Central memory CD8-positive, alpha-beta T cell (primary cell): ENCODE measurements at regions not wholly inside any gene's neighbourhood (a gene's known extent, or its start where the extent isn't known, plus 50 kb on each side); places are given as distances from the start of the nearest gene placed in this dataset.

Experiments used
- ATAC-seq: fragments of 150-1000 bp; cut with Tn5 transposase; replicated peaks from 2 replicates; pipeline ENCODE4 v1.10.0; 2022; ENCODE audit warnings: mild to moderate bottlenecking, moderate FRiP score, moderate number of reproducible peaks; ENCODE audit not compliant: poor library complexity, severe bottlenecking; ENCODE audit errors: extremely low read depth
- DNase-seq, 2 donors: peaks; one replicate each; pipeline ENCODE4 v3.0.0; 2021; ENCODE audit warnings: low spot score in 2 of 2
- H3K27ac Mint-ChIP-seq: one replicate; pipeline ENCODE4 v1.8.0; 2022; ENCODE audit warnings: low read depth, mild to moderate bottlenecking, moderate library complexity, mixed read lengths
- H3K27me3 Mint-ChIP-seq: one replicate; pipeline ENCODE4 v1.8.0; 2022; ENCODE audit warnings: mixed read lengths
- H3K36me3 Mint-ChIP-seq: one replicate; pipeline ENCODE4 v1.8.0; 2022; ENCODE audit warnings: mild to moderate bottlenecking, moderate library complexity, mixed read lengths; ENCODE audit not compliant: insufficient read depth
- H3K4me1 Mint-ChIP-seq: one replicate; pipeline ENCODE4 v1.8.0; 2022; ENCODE audit warnings: mixed read lengths
- H3K4me3 Mint-ChIP-seq: one replicate; pipeline ENCODE4 v1.8.0; 2022; ENCODE audit warnings: mild to moderate bottlenecking, moderate library complexity, mixed read lengths
- H3K9me3 Mint-ChIP-seq: one replicate; pipeline ENCODE4 v1.8.0; 2022; ENCODE audit warnings: mixed read lengths

DNA sequence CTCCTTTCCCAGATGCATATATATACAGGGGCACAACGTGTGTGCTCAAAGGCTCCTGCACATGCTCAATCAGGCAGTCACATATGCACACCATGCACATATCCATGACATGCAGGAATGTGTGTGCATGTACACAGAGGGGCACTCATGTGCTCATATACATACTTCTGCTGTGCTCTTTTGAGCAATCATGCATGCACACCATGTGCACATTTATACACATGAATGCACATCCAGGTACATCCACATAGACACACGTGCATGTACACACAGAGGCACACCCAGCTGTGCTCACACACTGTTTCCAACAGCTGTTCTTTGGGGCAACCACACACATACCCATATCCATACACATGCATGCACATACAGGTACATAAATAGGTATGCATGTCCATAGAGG is 165.3 kb downstream of the SALL1 start:
- Mint-ChIP-seq H3K36me3 (no peaks in the 10 kb centered on the region), H3K27ac (no peak overlapping the region), H3K4me1 (no peaks in the 10 kb centered on the region)

DNA sequence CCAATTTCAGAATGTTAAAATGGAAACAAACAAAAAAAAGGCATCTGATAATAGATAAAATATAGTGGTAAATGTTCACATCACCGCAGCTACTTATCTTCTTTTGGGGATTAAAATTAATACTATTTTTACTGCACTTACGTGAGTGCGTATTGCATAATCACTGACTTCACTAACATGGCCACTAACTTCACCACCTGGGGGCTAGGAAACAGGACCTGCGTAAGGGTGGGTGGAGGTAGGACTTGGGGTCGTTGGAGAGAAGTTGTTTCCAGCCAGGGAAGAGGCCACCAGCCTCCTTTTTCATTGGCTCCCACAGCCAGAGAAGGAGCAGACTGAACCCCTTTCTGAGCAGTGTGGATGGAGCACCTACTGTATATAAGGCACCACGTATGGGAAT is 166.4 kb downstream of the SALL1 start:
- Mint-ChIP-seq H3K27me3 (peaks cover 17% of the 10 kb centered on the region), H3K36me3 (no peaks in the 10 kb centered on the region)
- ATAC-seq = no peak

More for the DNA sequence above, 165.3 kb downstream of the SALL1 start:
- peaks cover 15% of the 10 kb centered on the region for H3K27me3 Mint-ChIP-seq
- DNase-seq (no peak), ATAC-seq (no peak)
- peaks cover 20% of the 10 kb centered on the region for H3K9me3 Mint-ChIP-seq
- no peak overlapping the region for H3K4me3 Mint-ChIP-seq

DNA sequence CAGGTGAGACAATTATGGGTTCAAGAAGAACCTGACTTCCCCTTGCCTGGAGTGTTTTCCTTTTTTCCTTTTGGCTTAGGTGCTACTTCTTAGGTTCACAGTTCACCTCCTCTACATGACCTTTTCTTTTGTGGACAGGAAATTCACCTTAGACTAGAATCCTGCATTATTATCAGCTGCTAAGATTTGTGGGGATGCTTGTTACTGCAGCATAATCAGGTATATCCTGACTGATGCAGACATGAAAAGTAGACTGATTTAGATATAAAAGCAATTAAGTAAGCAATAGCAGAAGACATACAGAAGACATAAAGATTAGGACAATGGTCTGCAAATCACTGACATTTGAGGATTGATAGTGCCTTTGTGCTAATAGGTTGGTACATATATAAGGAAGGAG is 168.3 kb downstream of the SALL1 start:
- Mint-ChIP-seq H3K36me3 (no peaks in the 10 kb centered on the region), H3K4me1 (no peaks in the 10 kb centered on the region), H3K9me3 (peaks cover 12% of the 10 kb centered on the region), H3K4me3 (no peak overlapping the region), H3K27ac (no peak overlapping the region), H3K27me3 (peaks cover 11% of the 10 kb centered on the region)
- ATAC-seq (no peak), DNase-seq (no peak)

More for the DNA sequence above, 166.4 kb downstream of the SALL1 start:
- H3K27ac Mint-ChIP-seq = no peak overlapping the region
- H3K4me3 Mint-ChIP-seq = no peak overlapping the region
- DNase-seq = no peak
- no peaks in the 10 kb centered on the region for H3K4me1 Mint-ChIP-seq
- peaks cover 17% of the 10 kb centered on the region for H3K9me3 Mint-ChIP-seq

DNA sequence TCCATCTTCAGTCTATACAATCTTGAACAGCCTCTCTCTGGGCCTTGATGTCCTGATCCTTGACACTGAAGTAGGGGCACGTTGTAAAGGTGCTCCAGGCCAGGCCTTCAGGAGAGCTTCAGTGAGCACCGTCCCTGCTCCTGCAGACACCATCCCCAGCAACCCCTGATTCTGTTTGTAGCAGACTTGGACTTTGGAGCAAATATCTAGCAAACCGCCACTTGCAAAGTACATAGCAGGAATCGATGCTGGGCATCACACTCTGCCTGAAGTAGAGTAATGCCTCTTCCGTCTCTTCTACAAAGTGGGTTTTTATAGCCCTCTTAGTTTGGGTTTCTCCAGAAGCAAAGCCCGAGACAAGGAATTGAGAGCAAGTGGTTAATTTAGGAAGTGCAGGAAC is 169.1 kb downstream of the SALL1 start:
- no peaks in the 10 kb centered on the region for H3K36me3 Mint-ChIP-seq
- H3K9me3 Mint-ChIP-seq = peaks cover 10% of the 10 kb centered on the region
- no peak overlapping the region for H3K27ac Mint-ChIP-seq

DNA sequence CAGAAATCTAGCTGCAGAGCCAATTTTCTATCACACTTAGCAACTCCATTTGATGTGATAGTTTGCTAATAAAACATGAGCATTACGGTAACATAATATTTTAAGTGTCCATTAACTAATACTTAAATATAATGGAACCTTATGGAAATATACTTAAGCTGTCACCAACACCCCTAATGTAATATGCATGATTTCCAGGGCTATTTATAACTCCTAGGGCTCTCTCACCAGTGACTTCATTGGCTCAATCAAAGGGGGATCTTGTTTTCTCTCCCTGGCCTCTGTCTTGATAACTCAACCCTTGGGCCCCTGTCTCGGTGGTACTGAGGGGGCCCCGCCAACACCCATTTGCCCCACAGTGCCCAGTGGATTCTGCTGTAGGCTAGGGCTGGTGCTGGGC is 170.4 kb downstream of the SALL1 start:
- no peak overlapping the region for H3K4me3 Mint-ChIP-seq
- DNase-seq (no peak), ATAC-seq (no peak)
- H3K9me3 Mint-ChIP-seq = peaks cover 10% of the 10 kb centered on the region
- H3K27me3 Mint-ChIP-seq = peaks cover 13% of the 10 kb centered on the region
- H3K4me1 Mint-ChIP-seq = no peaks in the 10 kb centered on the region
- no peak overlapping the region for H3K27ac Mint-ChIP-seq
- H3K36me3 Mint-ChIP-seq = no peaks in the 10 kb centered on the region

More for the DNA sequence above, 169.1 kb downstream of the SALL1 start:
- peaks cover 10% of the 10 kb centered on the region for H3K27me3 Mint-ChIP-seq
- no peak overlapping the region for H3K4me3 Mint-ChIP-seq
- H3K4me1 Mint-ChIP-seq = no peaks in the 10 kb centered on the region
- no peak for DNase-seq
- no peak for ATAC-seq

DNA sequence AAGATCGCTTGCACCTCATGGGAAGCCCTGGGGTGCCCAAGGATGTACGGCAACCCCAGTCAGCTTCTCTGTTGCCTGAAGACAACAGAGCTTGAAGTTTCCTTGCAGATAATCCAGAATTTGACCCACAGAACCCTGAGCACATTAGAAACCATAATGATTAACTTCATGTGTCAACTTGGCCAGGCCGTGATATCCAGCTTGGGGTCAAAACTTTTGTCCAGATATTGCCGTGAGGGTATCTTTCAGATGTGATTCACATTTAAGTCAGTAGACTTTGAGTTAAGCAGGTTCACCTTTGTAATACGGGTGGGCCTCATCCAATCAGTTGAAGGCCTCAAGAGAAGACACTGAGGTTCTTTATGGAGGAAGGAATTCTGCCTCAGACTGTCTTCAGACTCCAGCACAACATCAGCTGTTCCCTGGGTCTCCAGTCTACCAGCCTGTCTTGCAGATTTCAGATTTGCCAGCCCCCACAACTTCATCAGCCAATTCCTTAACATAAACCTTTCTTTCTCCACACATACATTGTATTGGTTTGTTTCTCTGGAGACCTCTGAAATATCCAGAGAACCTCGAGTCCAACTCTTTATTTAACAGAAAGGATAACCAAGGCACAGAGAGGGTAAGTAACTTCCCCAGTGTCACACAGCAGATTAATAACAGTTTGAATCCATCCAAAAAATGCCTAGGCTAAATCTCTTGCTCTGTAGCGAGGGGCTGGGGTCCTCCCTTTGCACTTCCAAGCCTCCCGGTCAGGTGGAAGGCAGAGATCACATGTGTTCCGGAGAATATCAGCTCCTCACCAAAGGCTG is 171.1 kb downstream of the SALL1 start:
- Mint-ChIP-seq H3K27me3 (peaks cover 20% of the 10 kb centered on the region), H3K4me3 (no peak overlapping the region), H3K9me3 (peaks cover 10% of the 10 kb centered on the region), H3K27ac (no peak overlapping the region), H3K36me3 (no peaks in the 10 kb centered on the region), H3K4me1 (no peaks in the 10 kb centered on the region)
- ATAC-seq (no peak), DNase-seq (no peak)

DNA sequence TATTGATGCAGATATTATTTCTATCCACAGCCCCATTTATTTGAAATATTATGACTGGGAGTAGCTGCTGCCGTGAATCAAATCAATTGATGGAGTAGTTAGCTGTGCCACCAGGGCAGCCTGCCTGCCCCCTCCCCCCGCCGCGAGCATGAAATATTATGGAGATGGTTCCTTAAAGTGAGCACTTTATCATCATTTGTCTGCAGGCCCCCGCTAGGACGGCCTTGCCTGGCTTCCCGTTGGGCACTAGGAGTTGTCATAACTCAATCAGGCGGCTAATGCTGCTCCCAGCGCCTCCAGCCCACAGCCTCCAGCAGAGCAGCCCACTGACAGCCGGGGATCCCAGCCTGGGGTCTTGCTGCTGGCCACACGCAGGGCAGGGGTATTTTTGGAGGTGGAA is 173.9 kb downstream of the SALL1 start:
- Mint-ChIP-seq H3K27me3 (peaks cover 45% of the 10 kb centered on the region), H3K4me3 (no peak overlapping the region), H3K27ac (no peak overlapping the region), H3K9me3 (peaks cover 6% of the 10 kb centered on the region), H3K36me3 (no peaks in the 10 kb centered on the region), H3K4me1 (no peaks in the 10 kb centered on the region)
- no peak for ATAC-seq
- DNase-seq = no peak

DNA sequence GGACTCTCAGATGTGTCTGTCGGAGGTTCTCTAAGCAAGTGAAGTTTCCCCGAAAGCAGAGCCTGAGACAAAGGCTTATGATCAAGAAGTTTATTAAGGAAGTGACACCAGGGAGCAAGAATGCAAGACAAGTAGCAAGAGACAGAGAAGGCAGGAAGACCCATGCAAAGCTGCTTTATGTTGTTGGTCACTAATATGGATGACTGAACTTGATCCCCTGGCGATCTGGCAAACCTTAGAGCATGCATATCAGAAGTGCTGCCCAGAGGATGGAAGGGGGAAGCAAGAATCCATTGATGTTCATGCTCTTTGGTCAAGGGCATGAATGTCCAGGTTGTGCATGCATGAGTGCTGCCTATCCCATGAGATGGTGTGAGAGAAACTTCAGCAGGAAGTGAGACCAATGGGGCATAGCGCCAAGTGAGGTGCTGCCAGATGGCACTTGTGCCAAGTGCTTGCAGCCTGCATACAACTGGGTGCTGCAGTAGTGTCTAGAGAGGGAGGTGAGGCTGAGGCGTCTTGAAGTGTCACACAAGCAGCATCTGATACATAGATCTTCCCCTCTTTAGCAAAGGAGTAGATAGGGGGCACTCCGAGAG is 176.5 kb downstream of the SALL1 start:
- DNase-seq (no peak), ATAC-seq (no peak)
- no peaks in the 10 kb centered on the region for H3K9me3 Mint-ChIP-seq
- H3K27ac Mint-ChIP-seq = no peak overlapping the region
- H3K4me3 Mint-ChIP-seq = no peak overlapping the region
- H3K36me3 Mint-ChIP-seq = no peaks in the 10 kb centered on the region
- H3K4me1 Mint-ChIP-seq = no peaks in the 10 kb centered on the region
- H3K27me3 Mint-ChIP-seq = peaks cover 35% of the 10 kb centered on the region

DNA sequence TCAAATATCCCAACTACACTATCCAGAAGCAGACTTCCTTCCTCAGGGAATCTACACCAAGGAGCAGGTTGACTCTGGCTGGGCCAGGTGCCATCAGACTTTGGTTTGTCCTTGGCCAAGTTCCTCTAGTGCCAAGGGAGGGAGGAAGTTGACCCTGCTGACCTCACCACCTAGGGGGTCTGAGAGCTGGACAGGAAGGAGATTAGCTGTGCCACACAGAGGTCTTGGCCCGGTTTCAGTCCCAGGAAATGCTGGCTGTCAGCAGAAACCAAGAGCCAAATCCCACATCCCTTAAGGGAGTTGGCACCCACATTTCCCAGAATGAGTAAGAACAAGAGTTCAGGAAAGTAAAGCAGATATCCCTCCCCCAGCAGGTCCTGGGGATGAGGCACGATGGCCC is 178.2 kb downstream of the SALL1 start:
- ATAC-seq (no peak), DNase-seq (no peak)
- Mint-ChIP-seq H3K4me3 (no peak overlapping the region), H3K9me3 (no peaks in the 10 kb centered on the region), H3K27ac (no peak overlapping the region), H3K4me1 (no peaks in the 10 kb centered on the region), H3K36me3 (no peaks in the 10 kb centered on the region), H3K27me3 (peaks cover 35% of the 10 kb centered on the region)

DNA sequence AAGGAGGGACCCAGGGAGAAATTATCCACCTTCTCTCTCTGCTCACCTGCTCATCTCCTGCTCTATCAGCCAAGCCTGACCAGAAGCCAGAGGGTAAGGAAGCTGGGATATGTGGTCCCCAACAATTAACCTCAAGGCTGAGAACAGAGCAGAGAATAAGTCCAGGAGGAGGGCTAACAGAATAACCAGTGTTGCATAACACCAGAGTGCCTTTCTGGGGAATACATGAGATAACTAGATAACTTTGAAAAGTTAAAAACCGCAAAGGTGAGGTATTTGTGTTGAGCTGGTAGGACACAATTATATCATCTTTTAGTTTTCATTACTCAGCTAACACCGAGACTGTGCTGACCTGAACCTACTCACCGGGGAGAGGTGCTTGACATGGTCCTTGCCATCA is 180.8 kb downstream of the SALL1 start:
- Mint-ChIP-seq H3K4me3 (no peak overlapping the region), H3K36me3 (no peaks in the 10 kb centered on the region), H3K9me3 (no peaks in the 10 kb centered on the region), H3K27ac (no peak overlapping the region), H3K27me3 (peaks cover 38% of the 10 kb centered on the region), H3K4me1 (no peaks in the 10 kb centered on the region)
- DNase-seq (no peak), ATAC-seq (no peak)

DNA sequence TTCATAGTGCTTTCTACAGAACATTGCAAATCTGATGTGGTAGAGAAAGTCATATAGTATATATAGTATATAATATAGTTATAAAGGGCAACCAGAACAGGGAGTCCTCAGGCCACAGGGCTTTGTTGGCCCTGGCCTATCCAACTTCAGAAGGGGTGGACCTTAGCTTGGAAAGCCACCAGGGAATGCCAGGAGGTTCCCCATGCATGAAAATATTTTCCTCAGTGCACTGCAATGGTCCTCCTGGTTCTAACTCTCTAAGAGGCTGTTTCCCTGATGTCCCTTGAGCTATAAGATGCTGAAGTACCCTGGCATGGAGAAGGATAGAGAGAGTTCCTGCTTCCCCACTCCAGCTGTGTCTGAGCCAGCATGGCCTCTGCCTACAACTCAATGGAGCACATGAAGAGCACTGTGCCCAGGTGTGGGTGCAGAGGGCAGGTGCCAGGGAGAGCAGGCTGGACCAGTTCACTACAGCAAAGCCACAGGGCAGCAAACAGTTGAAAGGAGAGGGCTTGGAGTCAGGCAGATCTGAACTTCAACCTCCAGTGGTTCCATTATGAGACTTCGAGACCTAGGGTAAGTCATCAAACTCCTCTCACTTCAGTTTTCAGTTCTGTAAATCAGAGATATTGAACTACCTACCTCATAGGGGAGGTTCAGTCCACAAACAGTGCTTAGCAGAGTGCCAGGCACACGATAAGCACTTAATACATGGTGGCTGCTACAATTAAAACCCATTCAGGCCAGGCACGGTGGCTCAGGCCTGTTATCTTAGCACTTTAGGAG is 183.1 kb downstream of the SALL1 start:
- H3K4me1 Mint-ChIP-seq = no peaks in the 10 kb centered on the region
- H3K27ac Mint-ChIP-seq = no peak overlapping the region
- DNase-seq (no peak), ATAC-seq (no peak)
- no peaks in the 10 kb centered on the region for H3K36me3 Mint-ChIP-seq
- peaks cover 18% of the 10 kb centered on the region for H3K27me3 Mint-ChIP-seq
- H3K4me3 Mint-ChIP-seq = no peak overlapping the region
- H3K9me3 Mint-ChIP-seq = no peaks in the 10 kb centered on the region

DNA sequence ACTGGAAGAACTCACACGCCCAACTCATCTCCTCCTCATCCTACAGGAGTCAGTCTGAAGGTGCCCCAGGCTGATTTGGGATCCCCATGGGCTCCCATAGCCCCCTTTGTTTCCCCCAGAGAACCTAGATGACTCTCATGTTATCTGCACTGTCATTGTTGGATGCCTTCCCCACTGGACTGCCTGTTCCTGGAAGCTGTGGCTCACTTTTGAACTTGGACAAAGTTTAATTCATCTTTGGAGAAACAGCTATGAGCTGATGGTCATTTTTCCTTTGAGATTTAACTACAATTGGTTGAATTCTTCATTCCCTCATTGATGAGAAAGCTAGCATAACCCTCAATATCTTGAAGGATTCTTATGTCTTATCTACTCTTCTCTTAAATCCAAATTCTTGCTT is 186.6 kb downstream of the SALL1 start:
- no peak for DNase-seq
- no peak overlapping the region for H3K27ac Mint-ChIP-seq
- no peaks in the 10 kb centered on the region for H3K36me3 Mint-ChIP-seq
- H3K27me3 Mint-ChIP-seq = peaks cover 38% of the 10 kb centered on the region
- ATAC-seq = no peak
- no peak overlapping the region for H3K4me3 Mint-ChIP-seq
- no peaks in the 10 kb centered on the region for H3K9me3 Mint-ChIP-seq
- no peaks in the 10 kb centered on the region for H3K4me1 Mint-ChIP-seq

DNA sequence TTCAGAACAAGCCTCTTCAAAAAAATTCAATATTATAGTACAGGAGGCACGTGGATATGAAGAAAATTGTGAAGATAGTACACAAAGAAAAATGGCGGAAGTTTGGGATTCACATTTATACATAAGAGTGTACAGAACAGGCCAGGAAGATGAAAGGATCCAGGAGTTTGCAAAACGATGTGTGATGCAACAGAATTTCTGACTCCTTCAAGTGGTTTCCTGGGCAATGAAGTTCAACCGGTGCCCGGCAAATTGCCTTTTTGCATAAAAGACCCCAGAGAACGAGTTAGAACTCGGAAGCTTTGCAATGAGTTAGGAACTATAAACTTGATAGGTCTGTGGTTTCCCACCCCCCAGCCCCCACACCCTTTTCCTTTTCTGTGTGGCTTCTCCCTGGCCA is 189.1 kb downstream of the SALL1 start:
- no peaks in the 10 kb centered on the region for H3K36me3 Mint-ChIP-seq
- H3K27me3 Mint-ChIP-seq = peaks cover 35% of the 10 kb centered on the region
- H3K4me3 Mint-ChIP-seq = no peak overlapping the region
- ATAC-seq (no peak), DNase-seq (no peak)
- H3K4me1 Mint-ChIP-seq = no peaks in the 10 kb centered on the region
- H3K27ac Mint-ChIP-seq = no peak overlapping the region
- no peaks in the 10 kb centered on the region for H3K9me3 Mint-ChIP-seq
